Stomach (tissue), 8 donors: ENCODE measurements at regions not wholly inside any gene's neighbourhood (a gene's known extent, or its start where the extent isn't known, plus 50 kb on each side); places are given as distances from the start of the nearest gene placed in this dataset.
"Not testable (repeated sequence)": the region's sequence is repeated elsewhere in the genome, so short reads cannot be mapped to it uniquely, and the experiment has no call there.

Experiments used
- DNase-seq, 2 donors: peaks; one replicate each; pipeline versions ENCODE4 v3.0.0 to v3.0.0-alpha.2; 2013 to 2019
- H3K27ac ChIP-seq, 5 donors: fragments of 200-600 bp in 4 of 5; sonication (generic) in 4 of 5; one replicate each; pipeline ENCODE4 v1.5.1; 2013 to 2019; ENCODE audit warnings: mild to moderate bottlenecking in 1 of 5, moderate library complexity in 1 of 5
- H3K27me3 ChIP-seq, 3 donors: fragments of 200-600 bp; sonication (generic); one replicate each; pipeline ENCODE4 v1.5.1; 2017 to 2019; ENCODE audit warnings: mixed run types in 1 of 3
- H3K36me3 ChIP-seq, 4 donors: fragments of 200-600 bp; sonication (generic); 1 replicate in 3 of 4; 2 replicates in 1 of 4; pipeline ENCODE4 v1.5.1; 2016 to 2019
- H3K4me1 ChIP-seq, 4 donors: fragments of 200-600 bp; sonication (generic); one replicate each; pipeline ENCODE4 v1.5.1; 2016 to 2019
- H3K4me3 ChIP-seq, 4 donors: fragments of 200-600 bp; sonication (generic) in 3 of 4; one replicate each; pipeline ENCODE4 v1.5.1; 2016 to 2019; ENCODE audit warnings: mild to moderate bottlenecking in 1 of 4
- H3K9me3 ChIP-seq, 4 donors: fragments of 200-600 bp; sonication (generic); one replicate each; pipeline ENCODE4 v1.5.1; 2016 to 2019
- CTCF ChIP-seq, 7 experiments: fragments of 450-650 bp in 4 of 7; fragments of 200-600 bp in 3 of 7; sonication (generic) in 3 of 7; IDR thresholded peaks; one replicate each; pipeline ENCODE4 v1.5.1; 2016 to 2019; ENCODE audit warnings: antibody characterized with exemption in 7 of 7, control low read depth in 2 of 7, mild to moderate bottlenecking in 1 of 7
- EP300 ChIP-seq: sonication (generic); formaldehyde crosslinking; IDR thresholded peaks from one replicate; pipeline ENCODE4 v1.6.1; 2017; ENCODE audit warnings: antibody characterized with exemption
- POLR2A ChIP-seq, 4 donors: fragments of 450-650 bp; IDR thresholded peaks; one replicate each; pipeline ENCODE4 v1.6.1; 2016; ENCODE audit warnings: antibody characterized with exemption in 4 of 4, control low read depth in 2 of 4, mild to moderate bottlenecking in 1 of 4, moderate library complexity in 1 of 4
- POLR2AphosphoS5 ChIP-seq, 3 donors: sonication (generic); formaldehyde crosslinking; IDR thresholded peaks; one replicate each; pipeline ENCODE4 v1.6.1; 2016; ENCODE audit warnings: antibody characterized with exemption in 3 of 3
- WGBS, 5 donors: extraction: QIAGEN DNeasy Blood & Tissue Kit in 3 of 5; methylation state at CpG; one replicate each; pipeline versions ENCODE4 v1.1.5 to v1.1.7; 2013 to 2018; 5-methylcytosine and 5-hydroxymethylcytosine counted together
- intact Hi-C: fragments of 100-400 bp; cut with DNase I; formaldehyde crosslinking; loops from one replicate; pipeline ENCODE4 v1.15.1; 2023; ENCODE audit warnings: low total_unique reads
- donor health status: healthy with polysubstance abuse.
- donor health status: Bipolar disorder and iron deficiency.
- donor health status: healthy.

GRCh38 chr1:99062192-99062591 lies 57.5 kb upstream of the PLPPR5 start:
- intact Hi-C loops = no loop called here
- TF ChIP-seq CTCF (IDR thresholded peaks at IDR 0.05) (no peak), EP300 (no peak), POLR2A (IDR thresholded peaks at IDR 0.05) (no peak), POLR2AphosphoS5 (IDR thresholded peaks at IDR 0.05) (no peak)
- H3K36me3 ChIP-seq = no peaks in the 10 kb centered on the region
- no peaks in the 10 kb centered on the region for H3K9me3 ChIP-seq
- H3K27me3 ChIP-seq = no peaks in the 10 kb centered on the region
- no peak overlapping the region for H3K27ac ChIP-seq
- no peak overlapping the region for H3K4me3 ChIP-seq
- H3K4me1 ChIP-seq = no peaks in the 10 kb centered on the region
- DNase-seq = no peak

- no peak for DNase-seq
- intact Hi-C loops = no loop called here
- H3K4me3 ChIP-seq = no peak overlapping the region
- WGBS, 5 donors = 61 to 81% (median 69%) methylated on average over 3 of the region's 3 CpGs
- H3K27me3 ChIP-seq = no peaks in the 10 kb centered on the region
- no peaks in the 10 kb centered on the region for H3K9me3 ChIP-seq
- TF ChIP-seq POLR2AphosphoS5 (IDR thresholded peaks at IDR 0.05) = no peak
- TF ChIP-seq CTCF (IDR thresholded peaks at IDR 0.05) = no peak
- H3K36me3 ChIP-seq = no peaks in the 10 kb centered on the region
- no peak overlapping the region for H3K27ac ChIP-seq
- no peaks in the 10 kb centered on the region for H3K4me1 ChIP-seq
Measured at GRCh38 chr1:99069146-99069545, 64.5 kb upstream of the PLPPR5 start.

GRCh38 chr1:99078529-99078928 lies 73.9 kb upstream of the PLPPR5 start:
- 94 to 100% (median 97%) methylated on average over 14 to 31 of the region's 31 CpGs for WGBS, 5 donors
- H3K4me3 ChIP-seq, intact Hi-C loops, H3K4me1 ChIP-seq, DNase-seq, H3K36me3 ChIP-seq, H3K27ac ChIP-seq, H3K27me3 ChIP-seq: not testable (repeated sequence)
- peaks cover 0 to 13% (median 3%) of the 10 kb centered on the region in 4 donors for H3K9me3 ChIP-seq

- WGBS, 5 donors = 51 to 64% (median 58%) methylated on average over 2 of the region's 2 CpGs
- intact Hi-C loops = no loop called here
Measured at GRCh38 chr1:99082366-99082765, 77.7 kb upstream of the PLPPR5 start.

GRCh38 chr1:99083338-99083737 lies 78.7 kb upstream of the PLPPR5 start:
- intact Hi-C loops = no loop called here
- Histone ChIP-seq H3K36me3 (no peaks in the 10 kb centered on the region), H3K4me1 (no peaks in the 10 kb centered on the region), H3K9me3 (peaks cover 0 to 4% (median 0%) of the 10 kb centered on the region in 4 donors), H3K27me3 (no peaks in the 10 kb centered on the region), H3K4me3 (no peak overlapping the region), H3K27ac (no peak overlapping the region)
- 68 to 79% (median 74%) methylated on average over 4 of the region's 4 CpGs for WGBS, 5 donors
- no peak for DNase-seq
- no peak for TF ChIP-seq POLR2A (IDR thresholded peaks at IDR 0.05)
- no peak for TF ChIP-seq EP300
- no peak for TF ChIP-seq POLR2AphosphoS5 (IDR thresholded peaks at IDR 0.05)
- no peak for TF ChIP-seq CTCF (IDR thresholded peaks at IDR 0.05)

More at GRCh38 chr1:99082366-99082765, 77.7 kb upstream of the PLPPR5 start:
- no peak for DNase-seq
- Histone ChIP-seq H3K27me3 (no peaks in the 10 kb centered on the region), H3K27ac (no peak overlapping the region), H3K4me3 (no peak overlapping the region), H3K9me3 (peaks cover 0 to 9% (median 2%) of the 10 kb centered on the region in 4 donors), H3K4me1 (no peaks in the 10 kb centered on the region), H3K36me3 (no peaks in the 10 kb centered on the region)
- TF ChIP-seq EP300 (no peak), POLR2A (IDR thresholded peaks at IDR 0.05) (no peak), CTCF (IDR thresholded peaks at IDR 0.05) (no peak), POLR2AphosphoS5 (IDR thresholded peaks at IDR 0.05) (no peak)
